WTC11 (cell line): ENCODE measurements at regions not wholly inside any gene's neighbourhood (a gene's known extent, or its start where the extent isn't known, plus 50 kb on each side); places are given as distances from the start of the nearest gene placed in this dataset.

Source experiments
- ATAC-seq: fragments of 200-7000 bp; cut with Tn5 transposase; 2 replicates; pipeline ENCODE4 v1.10.0; 2021; ENCODE audit warnings: mild to moderate bottlenecking, moderate library complexity
- CTCF ChIA-PET: fragments of 300-600 bp; sonication (Branson Sonifier 250); formaldehyde crosslinking; loops from one replicate; lab custom pipeline; 2021; ENCODE audit warnings: antibody characterized with exemption; lab: Charles Lee
- POLR2A ChIA-PET: fragments of 350-600 bp; sonication (Branson Sonifier 250); formaldehyde crosslinking; loops from one replicate; lab custom pipeline; 2021; ENCODE audit warnings: antibody characterized with exemption; lab: Charles Lee
- DNase-seq: peaks from one replicate; pipeline ENCODE4 v3.0.0; 2021; ENCODE audit warnings: low spot score
- H3K27ac Mint-ChIP-seq: 2 replicates; pipeline ENCODE4 v1.8.0; 2021; ENCODE audit warnings: mixed read lengths
- H3K27me3 Mint-ChIP-seq: 2 replicates; pipeline ENCODE4 v1.8.0; 2021; ENCODE audit warnings: low read depth, mild to moderate bottlenecking, moderate library complexity, mixed read lengths
- H3K36me3 Mint-ChIP-seq: 2 replicates; pipeline ENCODE4 v1.8.0; 2021; ENCODE audit warnings: mixed read lengths
- H3K4me1 Mint-ChIP-seq: 2 replicates; pipeline ENCODE4 v1.8.0; 2022; ENCODE audit warnings: mixed read lengths
- H3K4me3 Mint-ChIP-seq: 2 replicates; pipeline ENCODE4 v1.8.0; 2021; ENCODE audit warnings: mild to moderate bottlenecking, moderate library complexity, mixed read lengths
- H3K9me3 Mint-ChIP-seq: 2 replicates; pipeline ENCODE4 v1.8.0; 2021; ENCODE audit warnings: mixed read lengths
- EMX1 ChIP-seq: fragments of 250-450 bp; sonication (Bioruptor Pico); IDR thresholded peaks from 2 replicates; pipeline ENCODE4 v1.8.0; 2021; ENCODE audit warnings: mild to moderate bottlenecking
- ETV6 ChIP-seq: sonication (generic); formaldehyde crosslinking; IDR thresholded peaks from 2 replicates; pipeline ENCODE4 v1.8.1; 2022; ENCODE audit warnings: mild to moderate bottlenecking, missing genetic modification reagents
- FOXJ3 ChIP-seq: sonication (generic); formaldehyde crosslinking; IDR thresholded peaks from 2 replicates; pipeline ENCODE4 v1.9.0; 2021; ENCODE audit warnings: missing genetic modification reagents, mild to moderate bottlenecking, borderline replicate concordance
- GRHL2 ChIP-seq: fragments of 250-450 bp; sonication (Bioruptor Pico); IDR thresholded peaks from 2 replicates; pipeline ENCODE4 v1.8.0; 2022; ENCODE audit warnings: mild to moderate bottlenecking, moderate library complexity; ENCODE audit not compliant: insufficient replicate concordance, severe bottlenecking
- MXD4 ChIP-seq: fragments of 250-450 bp; sonication (Bioruptor Pico); IDR thresholded peaks from 2 replicates; pipeline ENCODE4 v1.8.0; 2021; ENCODE audit warnings: mild to moderate bottlenecking, moderate library complexity, borderline replicate concordance
- NFATC4 ChIP-seq: fragments of 250-450 bp; sonication (Bioruptor Pico); IDR thresholded peaks from 2 replicates; pipeline ENCODE4 v1.9.0; 2021; ENCODE audit warnings: mild to moderate bottlenecking
- NR1H2 ChIP-seq: sonication (generic); formaldehyde crosslinking; IDR thresholded peaks from 2 replicates; pipeline ENCODE4 v1.9.0; 2021; ENCODE audit warnings: mild to moderate bottlenecking, moderate library complexity, missing genetic modification reagents
- PRRX2 ChIP-seq: fragments of 250-450 bp; sonication (Bioruptor Pico); IDR thresholded peaks from 2 replicates; pipeline ENCODE4 v1.8.0; 2021; ENCODE audit warnings: mild to moderate bottlenecking
- RORB ChIP-seq: fragments of 250-450 bp; sonication (Bioruptor Pico); IDR thresholded peaks from 2 replicates; pipeline ENCODE4 v1.9.0; 2021; ENCODE audit warnings: mild to moderate bottlenecking
- SMAD3 ChIP-seq: sonication (generic); formaldehyde crosslinking; IDR thresholded peaks from 2 replicates; pipeline ENCODE4 v1.8.0; 2022; ENCODE audit warnings: missing genetic modification reagents, mild to moderate bottlenecking, borderline replicate concordance
- STAT6 ChIP-seq: sonication (generic); formaldehyde crosslinking; conservative IDR thresholded peaks from 2 replicates; pipeline ENCODE4 v1.8.1; 2023; ENCODE audit warnings: mild to moderate bottlenecking, low read depth, missing genetic modification reagents, moderate library complexity
- TEAD4 ChIP-seq: sonication (generic); formaldehyde crosslinking; IDR thresholded peaks from 2 replicates; pipeline ENCODE4 v1.8.0; 2022; ENCODE audit warnings: mild to moderate bottlenecking, missing genetic modification reagents
- ZNF121 ChIP-seq: sonication (generic); formaldehyde crosslinking; IDR thresholded peaks from 2 replicates; pipeline ENCODE4 v1.8.0; 2023; ENCODE audit warnings: missing genetic modification reagents
- ZNF416 ChIP-seq: fragments of 250-450 bp; sonication (Bioruptor Pico); IDR thresholded peaks from 2 replicates; pipeline ENCODE4 v1.9.0; 2021; ENCODE audit warnings: mild to moderate bottlenecking, inconsistent platforms
- ZNF671 ChIP-seq: fragments of 250-450 bp; sonication (Bioruptor Pico); IDR thresholded peaks from 2 replicates; pipeline ENCODE4 v1.8.0; 2021; ENCODE audit warnings: mild to moderate bottlenecking
- TF ChIP-seq, protein P1 (sequence below): sonication (generic); formaldehyde crosslinking; IDR thresholded peaks from 2 replicates; pipeline ENCODE4 v1.8.1; 2023; ENCODE audit warnings: mild to moderate bottlenecking, missing genetic modification reagents
- TF ChIP-seq, protein P2 (sequence below): sonication (generic); formaldehyde crosslinking; IDR thresholded peaks from 2 replicates; pipeline ENCODE4 v1.8.0; 2022; ENCODE audit warnings: missing genetic modification reagents
- TF ChIP-seq, protein P3 (sequence below): fragments of 250-450 bp; sonication (Bioruptor Pico); IDR thresholded peaks from 2 replicates; pipeline ENCODE4 v1.9.0; 2021; ENCODE audit warnings: mild to moderate bottlenecking, borderline replicate concordance
- TF ChIP-seq, protein P4 (sequence below): sonication (generic); formaldehyde crosslinking; IDR thresholded peaks from 2 replicates; pipeline ENCODE4 v1.8.1; 2022; ENCODE audit warnings: missing genetic modification reagents, borderline replicate concordance

DNA sequence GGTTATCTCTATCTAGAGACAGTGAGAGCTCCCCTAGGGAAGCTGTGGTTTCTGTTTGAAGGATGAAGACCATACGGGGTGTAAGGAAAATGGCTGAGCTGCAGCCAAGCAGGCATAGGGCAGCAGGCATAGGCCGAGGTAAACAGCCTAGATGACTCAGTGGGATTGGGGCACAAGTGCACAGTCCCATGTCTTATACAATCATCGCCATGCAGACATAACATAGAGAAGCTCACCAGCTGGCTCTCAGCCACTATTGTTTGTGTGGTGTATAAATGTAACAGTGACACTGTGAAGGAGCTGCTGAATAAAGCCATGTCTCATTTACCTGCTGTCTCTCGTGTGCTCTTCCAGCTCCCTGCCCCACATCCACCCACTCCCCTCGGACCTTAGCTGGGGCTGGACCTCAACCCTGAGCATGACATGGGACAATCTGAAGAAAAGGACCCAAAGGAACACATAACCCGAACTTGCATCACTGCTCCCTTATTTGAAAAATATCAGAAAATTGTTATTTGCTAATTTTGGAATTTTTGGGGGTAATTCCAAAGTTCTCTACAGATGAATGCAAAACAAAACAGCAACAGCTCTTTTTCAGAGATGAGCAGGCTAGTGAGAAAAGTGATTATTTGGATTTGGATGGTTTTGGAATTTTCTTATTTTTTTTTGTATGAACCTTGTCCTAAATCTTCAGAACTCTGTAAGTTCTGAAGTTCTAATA, 582.7 kb downstream of the REEP3 start:
- Mint-ChIP-seq H3K9me3 (no peaks in the 10 kb centered on the region; the same call in 1 of the 2 replicates), H3K4me1 (peaks cover 4% of the 10 kb centered on the region), H3K4me3 (no peak overlapping the region), H3K27me3 (0 out of 2 replicates have a peak, but pooled peaks cover 2% of the 10 kb centered on the region), H3K27ac (no peak overlapping the region)
- ChIA-PET CTCF (interaction anchor here (1.3 to 1.8 kb wide), 2 partner anchors 12 to 237 kb away, joined by 3 to 6 read pairs; no protein-coding TSS in a partner anchor), POLR2A (no interaction called here)
- no peak for DNase-seq
- no peak for TF ChIP-seq TEAD4
- TF ChIP-seq SMAD3 (CRISPR knock-in tag): no peak
- TF ChIP-seq FOXJ3 (CRISPR knock-in tag): no peak
- TF ChIP-seq, all 79 proteins: peak for 0
- no peaks in the 10 kb centered on the region for H3K36me3 Mint-ChIP-seq
- ATAC-seq: no peak

GRCh38 chr10:64109926-64110495, 588.8 kb downstream of the REEP3 start:
- Mint-ChIP-seq H3K27me3 (no peaks in the 10 kb centered on the region), H3K9me3 (no peaks in the 10 kb centered on the region; the same call in 1 of the 2 replicates), H3K4me1 (peaks cover 26% of the 10 kb centered on the region), H3K4me3 (no peak overlapping the region), H3K36me3 (no peaks in the 10 kb centered on the region), H3K27ac (no peak overlapping the region)
- no peak for DNase-seq
- CTCF ChIA-PET: no interaction called here
- POLR2A ChIA-PET: no interaction called here
- ATAC-seq: no peak
- TF ChIP-seq RORB (CRISPR knock-in tag) (no peak), ETV6 (no peak), STAT6 (no peak), ZNF121 (CRISPR knock-in tag) (no peak), NFATC4 (CRISPR knock-in tag) (no peak), GRHL2 (CRISPR knock-in tag) (no peak), TEAD4 (no peak), PRRX2 (CRISPR knock-in tag) (no peak), EMX1 (CRISPR knock-in tag) (no peak), NR1H2 (CRISPR knock-in tag) (no peak), ZNF416 (no peak), ZNF671 (CRISPR knock-in tag) (no peak), MXD4 (CRISPR knock-in tag) (no peak)
- TF ChIP-seq, protein P1, sequence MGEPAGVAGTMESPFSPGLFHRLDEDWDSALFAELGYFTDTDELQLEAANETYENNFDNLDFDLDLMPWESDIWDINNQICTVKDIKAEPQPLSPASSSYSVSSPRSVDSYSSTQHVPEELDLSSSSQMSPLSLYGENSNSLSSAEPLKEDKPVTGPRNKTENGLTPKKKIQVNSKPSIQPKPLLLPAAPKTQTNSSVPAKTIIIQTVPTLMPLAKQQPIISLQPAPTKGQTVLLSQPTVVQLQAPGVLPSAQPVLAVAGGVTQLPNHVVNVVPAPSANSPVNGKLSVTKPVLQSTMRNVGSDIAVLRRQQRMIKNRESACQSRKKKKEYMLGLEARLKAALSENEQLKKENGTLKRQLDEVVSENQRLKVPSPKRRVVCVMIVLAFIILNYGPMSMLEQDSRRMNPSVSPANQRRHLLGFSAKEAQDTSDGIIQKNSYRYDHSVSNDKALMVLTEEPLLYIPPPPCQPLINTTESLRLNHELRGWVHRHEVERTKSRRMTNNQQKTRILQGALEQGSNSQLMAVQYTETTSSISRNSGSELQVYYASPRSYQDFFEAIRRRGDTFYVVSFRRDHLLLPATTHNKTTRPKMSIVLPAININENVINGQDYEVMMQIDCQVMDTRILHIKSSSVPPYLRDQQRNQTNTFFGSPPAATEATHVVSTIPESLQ (CRISPR knock-in tag): no peak
- TF ChIP-seq, protein P2, sequence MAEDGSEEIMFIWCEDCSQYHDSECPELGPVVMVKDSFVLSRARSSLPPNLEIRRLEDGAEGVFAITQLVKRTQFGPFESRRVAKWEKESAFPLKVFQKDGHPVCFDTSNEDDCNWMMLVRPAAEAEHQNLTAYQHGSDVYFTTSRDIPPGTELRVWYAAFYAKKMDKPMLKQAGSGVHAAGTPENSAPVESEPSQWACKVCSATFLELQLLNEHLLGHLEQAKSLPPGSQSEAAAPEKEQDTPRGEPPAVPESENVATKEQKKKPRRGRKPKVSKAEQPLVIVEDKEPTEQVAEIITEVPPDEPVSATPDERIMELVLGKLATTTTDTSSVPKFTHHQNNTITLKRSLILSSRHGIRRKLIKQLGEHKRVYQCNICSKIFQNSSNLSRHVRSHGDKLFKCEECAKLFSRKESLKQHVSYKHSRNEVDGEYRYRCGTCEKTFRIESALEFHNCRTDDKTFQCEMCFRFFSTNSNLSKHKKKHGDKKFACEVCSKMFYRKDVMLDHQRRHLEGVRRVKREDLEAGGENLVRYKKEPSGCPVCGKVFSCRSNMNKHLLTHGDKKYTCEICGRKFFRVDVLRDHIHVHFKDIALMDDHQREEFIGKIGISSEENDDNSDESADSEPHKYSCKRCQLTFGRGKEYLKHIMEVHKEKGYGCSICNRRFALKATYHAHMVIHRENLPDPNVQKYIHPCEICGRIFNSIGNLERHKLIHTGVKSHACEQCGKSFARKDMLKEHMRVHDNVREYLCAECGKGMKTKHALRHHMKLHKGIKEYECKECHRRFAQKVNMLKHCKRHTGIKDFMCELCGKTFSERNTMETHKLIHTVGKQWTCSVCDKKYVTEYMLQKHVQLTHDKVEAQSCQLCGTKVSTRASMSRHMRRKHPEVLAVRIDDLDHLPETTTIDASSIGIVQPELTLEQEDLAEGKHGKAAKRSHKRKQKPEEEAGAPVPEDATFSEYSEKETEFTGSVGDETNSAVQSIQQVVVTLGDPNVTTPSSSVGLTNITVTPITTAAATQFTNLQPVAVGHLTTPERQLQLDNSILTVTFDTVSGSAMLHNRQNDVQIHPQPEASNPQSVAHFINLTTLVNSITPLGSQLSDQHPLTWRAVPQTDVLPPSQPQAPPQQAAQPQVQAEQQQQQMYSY (CRISPR knock-in tag): no peak
- TF ChIP-seq, protein P3, sequence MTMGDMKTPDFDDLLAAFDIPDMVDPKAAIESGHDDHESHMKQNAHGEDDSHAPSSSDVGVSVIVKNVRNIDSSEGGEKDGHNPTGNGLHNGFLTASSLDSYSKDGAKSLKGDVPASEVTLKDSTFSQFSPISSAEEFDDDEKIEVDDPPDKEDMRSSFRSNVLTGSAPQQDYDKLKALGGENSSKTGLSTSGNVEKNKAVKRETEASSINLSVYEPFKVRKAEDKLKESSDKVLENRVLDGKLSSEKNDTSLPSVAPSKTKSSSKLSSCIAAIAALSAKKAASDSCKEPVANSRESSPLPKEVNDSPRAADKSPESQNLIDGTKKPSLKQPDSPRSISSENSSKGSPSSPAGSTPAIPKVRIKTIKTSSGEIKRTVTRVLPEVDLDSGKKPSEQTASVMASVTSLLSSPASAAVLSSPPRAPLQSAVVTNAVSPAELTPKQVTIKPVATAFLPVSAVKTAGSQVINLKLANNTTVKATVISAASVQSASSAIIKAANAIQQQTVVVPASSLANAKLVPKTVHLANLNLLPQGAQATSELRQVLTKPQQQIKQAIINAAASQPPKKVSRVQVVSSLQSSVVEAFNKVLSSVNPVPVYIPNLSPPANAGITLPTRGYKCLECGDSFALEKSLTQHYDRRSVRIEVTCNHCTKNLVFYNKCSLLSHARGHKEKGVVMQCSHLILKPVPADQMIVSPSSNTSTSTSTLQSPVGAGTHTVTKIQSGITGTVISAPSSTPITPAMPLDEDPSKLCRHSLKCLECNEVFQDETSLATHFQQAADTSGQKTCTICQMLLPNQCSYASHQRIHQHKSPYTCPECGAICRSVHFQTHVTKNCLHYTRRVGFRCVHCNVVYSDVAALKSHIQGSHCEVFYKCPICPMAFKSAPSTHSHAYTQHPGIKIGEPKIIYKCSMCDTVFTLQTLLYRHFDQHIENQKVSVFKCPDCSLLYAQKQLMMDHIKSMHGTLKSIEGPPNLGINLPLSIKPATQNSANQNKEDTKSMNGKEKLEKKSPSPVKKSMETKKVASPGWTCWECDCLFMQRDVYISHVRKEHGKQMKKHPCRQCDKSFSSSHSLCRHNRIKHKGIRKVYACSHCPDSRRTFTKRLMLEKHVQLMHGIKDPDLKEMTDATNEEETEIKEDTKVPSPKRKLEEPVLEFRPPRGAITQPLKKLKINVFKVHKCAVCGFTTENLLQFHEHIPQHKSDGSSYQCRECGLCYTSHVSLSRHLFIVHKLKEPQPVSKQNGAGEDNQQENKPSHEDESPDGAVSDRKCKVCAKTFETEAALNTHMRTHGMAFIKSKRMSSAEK (CRISPR knock-in tag): no peak
- TF ChIP-seq, protein P4, sequence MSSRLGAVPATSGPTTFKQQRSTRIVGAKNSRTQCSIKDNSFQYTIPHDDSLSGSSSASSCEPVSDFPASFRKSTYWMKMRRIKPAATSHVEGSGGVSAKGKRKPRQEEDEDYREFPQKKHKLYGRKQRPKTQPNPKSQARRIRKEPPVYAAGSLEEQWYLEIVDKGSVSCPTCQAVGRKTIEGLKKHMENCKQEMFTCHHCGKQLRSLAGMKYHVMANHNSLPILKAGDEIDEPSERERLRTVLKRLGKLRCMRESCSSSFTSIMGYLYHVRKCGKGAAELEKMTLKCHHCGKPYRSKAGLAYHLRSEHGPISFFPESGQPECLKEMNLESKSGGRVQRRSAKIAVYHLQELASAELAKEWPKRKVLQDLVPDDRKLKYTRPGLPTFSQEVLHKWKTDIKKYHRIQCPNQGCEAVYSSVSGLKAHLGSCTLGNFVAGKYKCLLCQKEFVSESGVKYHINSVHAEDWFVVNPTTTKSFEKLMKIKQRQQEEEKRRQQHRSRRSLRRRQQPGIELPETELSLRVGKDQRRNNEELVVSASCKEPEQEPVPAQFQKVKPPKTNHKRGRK (CRISPR knock-in tag): no peak
